Glomerular endothelial cell (primary cell): ENCODE measurements at regions not wholly inside any gene's neighbourhood (a gene's known extent, or its start where the extent isn't known, plus 50 kb on each side); places are given as distances from the start of the nearest gene placed in this dataset.
"Not testable (repeated sequence)": the region's sequence is repeated elsewhere in the genome, so short reads cannot be mapped to it uniquely, and the experiment has no call there.

Experiments
- DNase-seq: peaks from one replicate; pipeline ENCODE4 v3.0.0-alpha.2; 2011; ENCODE audit warnings: low read depth, low spot score; ENCODE audit errors: extremely low read depth

- DNase-seq: no peak
These were observed 809.4 kb downstream of the PRELID2 start for GRCh38 chr5:145025775-145026174.

- no peak for DNase-seq
These were observed 820.0 kb downstream of the PRELID2 start for GRCh38 chr5:145015146-145015545.

GRCh38 chr5:145014109-145014508 lies 821.0 kb downstream of the PRELID2 start:
- no peak for DNase-seq

- no peak for DNase-seq
These were observed 824.3 kb downstream of the PRELID2 start for GRCh38 chr5:145010834-145011233.

GRCh38 chr5:145008876-145009530 lies 826.1 kb downstream of the PRELID2 start:
- no peak for DNase-seq

GRCh38 chr5:144994356-144994755 lies 823.7 kb downstream of the KCTD16 start:
- not testable (repeated sequence) for DNase-seq

- DNase-seq: no peak
These were observed 812.4 kb downstream of the KCTD16 start for GRCh38 chr5:144983101-144983500.

- DNase-seq: no peak
These were observed 809.0 kb downstream of the KCTD16 start for GRCh38 chr5:144979516-144980264.

GRCh38 chr5:144972317-144972716 lies 801.6 kb downstream of the KCTD16 start:
- DNase-seq: no peak

- no peak for DNase-seq
These were observed 800.6 kb downstream of the KCTD16 start for GRCh38 chr5:144971108-144971850.

- DNase-seq: no peak
These were observed 789.6 kb downstream of the KCTD16 start for GRCh38 chr5:144960296-144960695.

GRCh38 chr5:144958002-144958401 lies 787.3 kb downstream of the KCTD16 start:
- no peak for DNase-seq

- no peak for DNase-seq
These were observed 780.3 kb downstream of the KCTD16 start for GRCh38 chr5:144950996-144951395.

GRCh38 chr5:144947023-144947422 lies 776.4 kb downstream of the KCTD16 start:
- DNase-seq: no peak

GRCh38 chr5:144945503-144945902 lies 774.8 kb downstream of the KCTD16 start:
- DNase-seq: no peak

GRCh38 chr5:144944936-144945335 lies 774.3 kb downstream of the KCTD16 start:
- DNase-seq: no peak

GRCh38 chr5:144941004-144941403 lies 770.3 kb downstream of the KCTD16 start:
- no peak for DNase-seq

- DNase-seq: no peak
These were observed 747.7 kb downstream of the KCTD16 start for GRCh38 chr5:144918371-144918770.

GRCh38 chr5:144915452-144915851 lies 744.8 kb downstream of the KCTD16 start:
- no peak for DNase-seq

GRCh38 chr5:144913661-144914060 lies 743.0 kb downstream of the KCTD16 start:
- no peak for DNase-seq

GRCh38 chr5:144896473-144896872 lies 725.8 kb downstream of the KCTD16 start:
- no peak for DNase-seq

- no peak for DNase-seq
These were observed 716.0 kb downstream of the KCTD16 start for GRCh38 chr5:144886668-144887067.
